ENCODE measurements at regions not wholly inside any gene's neighbourhood (a gene's known extent, or its start where the extent isn't known, plus 50 kb on each side); places are given as distances from the start of the nearest gene placed in this dataset.

DNA sequence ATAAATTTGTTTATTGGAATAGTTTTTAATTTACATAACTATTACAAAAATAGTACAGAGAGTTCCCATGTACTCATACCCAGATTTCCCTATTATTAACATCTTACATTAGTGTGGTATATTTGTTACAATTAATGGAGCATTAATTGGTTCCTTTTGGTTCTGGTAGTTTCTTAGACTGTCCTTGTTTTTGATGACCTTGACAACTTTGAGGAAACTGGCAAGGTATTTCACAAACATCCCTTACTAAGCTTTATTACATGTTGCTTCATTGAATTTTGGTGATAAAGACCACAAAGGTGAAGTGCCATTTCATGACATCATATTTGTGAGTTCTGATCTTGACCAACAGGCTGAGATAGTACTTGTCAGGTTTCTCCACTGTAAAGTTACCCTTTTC lies 379.0 kb upstream of the GCFC2 start (continued):
- TF ChIP-seq, protein P1, sequence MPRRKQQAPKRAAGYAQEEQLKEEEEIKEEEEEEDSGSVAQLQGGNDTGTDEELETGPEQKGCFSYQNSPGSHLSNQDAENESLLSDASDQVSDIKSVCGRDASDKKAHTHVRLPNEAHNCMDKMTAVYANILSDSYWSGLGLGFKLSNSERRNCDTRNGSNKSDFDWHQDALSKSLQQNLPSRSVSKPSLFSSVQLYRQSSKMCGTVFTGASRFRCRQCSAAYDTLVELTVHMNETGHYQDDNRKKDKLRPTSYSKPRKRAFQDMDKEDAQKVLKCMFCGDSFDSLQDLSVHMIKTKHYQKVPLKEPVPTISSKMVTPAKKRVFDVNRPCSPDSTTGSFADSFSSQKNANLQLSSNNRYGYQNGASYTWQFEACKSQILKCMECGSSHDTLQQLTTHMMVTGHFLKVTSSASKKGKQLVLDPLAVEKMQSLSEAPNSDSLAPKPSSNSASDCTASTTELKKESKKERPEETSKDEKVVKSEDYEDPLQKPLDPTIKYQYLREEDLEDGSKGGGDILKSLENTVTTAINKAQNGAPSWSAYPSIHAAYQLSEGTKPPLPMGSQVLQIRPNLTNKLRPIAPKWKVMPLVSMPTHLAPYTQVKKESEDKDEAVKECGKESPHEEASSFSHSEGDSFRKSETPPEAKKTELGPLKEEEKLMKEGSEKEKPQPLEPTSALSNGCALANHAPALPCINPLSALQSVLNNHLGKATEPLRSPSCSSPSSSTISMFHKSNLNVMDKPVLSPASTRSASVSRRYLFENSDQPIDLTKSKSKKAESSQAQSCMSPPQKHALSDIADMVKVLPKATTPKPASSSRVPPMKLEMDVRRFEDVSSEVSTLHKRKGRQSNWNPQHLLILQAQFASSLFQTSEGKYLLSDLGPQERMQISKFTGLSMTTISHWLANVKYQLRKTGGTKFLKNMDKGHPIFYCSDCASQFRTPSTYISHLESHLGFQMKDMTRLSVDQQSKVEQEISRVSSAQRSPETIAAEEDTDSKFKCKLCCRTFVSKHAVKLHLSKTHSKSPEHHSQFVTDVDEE (CRISPR knock-in tag; IDR thresholded peaks at IDR 0.05): no peak
- TF ChIP-seq ESRRG (CRISPR knock-in tag; IDR thresholded peaks at IDR 0.05): no peak
- no peak for TF ChIP-seq ZNF8 (CRISPR knock-in tag; IDR thresholded peaks at IDR 0.05)
- TF ChIP-seq BACH2 (CRISPR knock-in tag; IDR thresholded peaks at IDR 0.05; ENCODE audit: borderline replicate concordance): no peak

DNA sequence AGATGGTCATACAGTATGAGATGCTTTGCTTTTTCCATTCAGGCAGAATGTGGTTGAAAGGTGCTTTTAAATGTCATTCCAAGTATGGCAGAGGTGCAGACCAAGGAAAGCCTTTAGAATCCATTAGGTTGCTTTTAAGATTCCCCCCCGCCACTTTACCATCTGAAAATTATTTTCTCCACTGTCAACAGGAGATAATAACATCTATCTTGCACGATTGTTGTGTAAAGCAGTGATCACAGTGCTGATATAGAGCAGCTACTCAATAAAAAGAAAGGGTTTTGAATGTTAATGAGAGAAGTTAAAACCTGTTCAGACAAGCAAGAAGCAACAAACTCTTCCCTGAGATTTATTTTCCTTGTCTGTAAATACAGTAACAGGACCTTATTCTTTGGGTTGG lies 372.5 kb upstream of the GCFC2 start:
- no peak for ATAC-seq
- no peak for TF ChIP-seq PPARA (CRISPR knock-in tag; IDR thresholded peaks at IDR 0.05; ENCODE audit: borderline replicate concordance)
- no peak for TF ChIP-seq OSR1 (CRISPR knock-in tag; IDR thresholded peaks at IDR 0.05)
- TF ChIP-seq, protein P2, sequence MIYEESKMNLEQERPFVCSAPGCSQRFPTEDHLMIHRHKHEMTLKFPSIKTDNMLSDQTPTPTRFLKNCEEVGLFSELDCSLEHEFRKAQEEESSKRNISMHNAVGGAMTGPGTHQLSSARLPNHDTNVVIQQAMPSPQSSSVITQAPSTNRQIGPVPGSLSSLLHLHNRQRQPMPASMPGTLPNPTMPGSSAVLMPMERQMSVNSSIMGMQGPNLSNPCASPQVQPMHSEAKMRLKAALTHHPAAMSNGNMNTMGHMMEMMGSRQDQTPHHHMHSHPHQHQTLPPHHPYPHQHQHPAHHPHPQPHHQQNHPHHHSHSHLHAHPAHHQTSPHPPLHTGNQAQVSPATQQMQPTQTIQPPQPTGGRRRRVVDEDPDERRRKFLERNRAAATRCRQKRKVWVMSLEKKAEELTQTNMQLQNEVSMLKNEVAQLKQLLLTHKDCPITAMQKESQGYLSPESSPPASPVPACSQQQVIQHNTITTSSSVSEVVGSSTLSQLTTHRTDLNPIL (CRISPR knock-in tag; IDR thresholded peaks at IDR 0.05; ENCODE audit: low read depth): no peak

DNA sequence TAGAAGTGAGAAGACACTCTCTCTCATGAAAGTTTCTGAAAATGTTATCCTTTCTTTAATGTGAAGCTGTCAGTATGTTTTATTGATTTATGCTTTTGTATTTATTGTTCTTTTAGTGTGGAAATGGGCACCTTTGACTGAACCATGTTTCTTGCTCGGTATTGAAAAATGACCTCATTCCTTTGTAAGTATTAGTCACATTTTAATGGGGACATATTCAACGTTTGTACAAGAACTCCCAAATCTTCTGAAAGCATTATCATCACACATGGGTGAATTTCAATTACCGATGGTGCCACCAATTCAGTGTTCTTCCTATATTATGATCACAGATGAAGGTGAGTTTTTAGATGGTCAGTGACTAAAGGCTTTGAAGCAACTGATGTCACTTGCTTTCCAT lies 371.8 kb upstream of the GCFC2 start:
- no peak for ATAC-seq
- no peak for TF ChIP-seq GLIS3 (CRISPR knock-in tag; IDR thresholded peaks at IDR 0.05)
- TF ChIP-seq PPARA (CRISPR knock-in tag; IDR thresholded peaks at IDR 0.05; ENCODE audit: borderline replicate concordance): no peak
- TF ChIP-seq ESRRG (CRISPR knock-in tag; IDR thresholded peaks at IDR 0.05): no peak
- TF ChIP-seq OSR1 (CRISPR knock-in tag; IDR thresholded peaks at IDR 0.05): no peak
- no peak for TF ChIP-seq ZFP3 (CRISPR knock-in tag; IDR thresholded peaks at IDR 0.05)
- TF ChIP-seq ISL1 (CRISPR knock-in tag; IDR thresholded peaks at IDR 0.05): no peak
- no peak for TF ChIP-seq TOX (CRISPR knock-in tag; IDR thresholded peaks at IDR 0.05; ENCODE audit: borderline replicate concordance)
- TF ChIP-seq, protein P2 (CRISPR knock-in tag; IDR thresholded peaks at IDR 0.05; ENCODE audit: low read depth): no peak
- TF ChIP-seq, protein P3, sequence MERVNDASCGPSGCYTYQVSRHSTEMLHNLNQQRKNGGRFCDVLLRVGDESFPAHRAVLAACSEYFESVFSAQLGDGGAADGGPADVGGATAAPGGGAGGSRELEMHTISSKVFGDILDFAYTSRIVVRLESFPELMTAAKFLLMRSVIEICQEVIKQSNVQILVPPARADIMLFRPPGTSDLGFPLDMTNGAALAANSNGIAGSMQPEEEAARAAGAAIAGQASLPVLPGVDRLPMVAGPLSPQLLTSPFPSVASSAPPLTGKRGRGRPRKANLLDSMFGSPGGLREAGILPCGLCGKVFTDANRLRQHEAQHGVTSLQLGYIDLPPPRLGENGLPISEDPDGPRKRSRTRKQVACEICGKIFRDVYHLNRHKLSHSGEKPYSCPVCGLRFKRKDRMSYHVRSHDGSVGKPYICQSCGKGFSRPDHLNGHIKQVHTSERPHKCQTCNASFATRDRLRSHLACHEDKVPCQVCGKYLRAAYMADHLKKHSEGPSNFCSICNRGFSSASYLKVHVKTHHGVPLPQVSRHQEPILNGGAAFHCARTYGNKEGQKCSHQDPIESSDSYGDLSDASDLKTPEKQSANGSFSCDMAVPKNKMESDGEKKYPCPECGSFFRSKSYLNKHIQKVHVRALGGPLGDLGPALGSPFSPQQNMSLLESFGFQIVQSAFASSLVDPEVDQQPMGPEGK (CRISPR knock-in tag; IDR thresholded peaks at IDR 0.05; ENCODE audit: borderline replicate concordance): no peak
- TF ChIP-seq, protein P4, sequence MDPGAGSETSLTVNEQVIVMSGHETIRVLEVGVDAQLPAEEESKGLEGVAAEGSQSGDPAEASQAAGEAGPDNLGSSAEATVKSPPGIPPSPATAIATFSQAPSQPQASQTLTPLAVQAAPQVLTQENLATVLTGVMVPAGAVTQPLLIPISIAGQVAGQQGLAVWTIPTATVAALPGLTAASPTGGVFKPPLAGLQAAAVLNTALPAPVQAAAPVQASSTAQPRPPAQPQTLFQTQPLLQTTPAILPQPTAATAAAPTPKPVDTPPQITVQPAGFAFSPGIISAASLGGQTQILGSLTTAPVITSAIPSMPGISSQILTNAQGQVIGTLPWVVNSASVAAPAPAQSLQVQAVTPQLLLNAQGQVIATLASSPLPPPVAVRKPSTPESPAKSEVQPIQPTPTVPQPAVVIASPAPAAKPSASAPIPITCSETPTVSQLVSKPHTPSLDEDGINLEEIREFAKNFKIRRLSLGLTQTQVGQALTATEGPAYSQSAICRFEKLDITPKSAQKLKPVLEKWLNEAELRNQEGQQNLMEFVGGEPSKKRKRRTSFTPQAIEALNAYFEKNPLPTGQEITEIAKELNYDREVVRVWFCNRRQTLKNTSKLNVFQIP (CRISPR knock-in tag; IDR thresholded peaks at IDR 0.05; ENCODE audit: borderline replicate concordance, low read depth): no peak
- TF ChIP-seq, protein P1 (CRISPR knock-in tag; IDR thresholded peaks at IDR 0.05): no peak
- TF ChIP-seq SNAI2 (CRISPR knock-in tag; IDR thresholded peaks at IDR 0.05): no peak
- TF ChIP-seq ZFP30 (CRISPR knock-in tag; IDR thresholded peaks at IDR 0.05): no peak
- TF ChIP-seq ZNF565 (CRISPR knock-in tag; conservative IDR thresholded peaks at IDR 0.05; ENCODE audit: low read depth): no peak
- no peak for TF ChIP-seq ZNF70 (CRISPR knock-in tag; IDR thresholded peaks at IDR 0.05)
- TF ChIP-seq ZNF8 (CRISPR knock-in tag; IDR thresholded peaks at IDR 0.05): no peak

Data from SK-N-SH treated with all-trans-retinoic acid at 6 μM for 48 hours (cell line).